HG03060 (cell line): ENCODE measurements at regions not wholly inside any gene's neighbourhood (a gene's known extent, or its start where the extent isn't known, plus 50 kb on each side); places are given as distances from the start of the nearest gene placed in this dataset.
"Not testable (repeated sequence)": the region's sequence is repeated elsewhere in the genome, so short reads cannot be mapped to it uniquely, and the experiment has no call there.

Experiments
- ATAC-seq: cut with Tn5 transposase; IDR thresholded peaks from one replicate; pipeline ENCODE4 v1.9.1; 2021; ENCODE audit warnings: low read depth, moderate number of reproducible peaks; ENCODE audit not compliant: unreplicated experiment

DNA sequence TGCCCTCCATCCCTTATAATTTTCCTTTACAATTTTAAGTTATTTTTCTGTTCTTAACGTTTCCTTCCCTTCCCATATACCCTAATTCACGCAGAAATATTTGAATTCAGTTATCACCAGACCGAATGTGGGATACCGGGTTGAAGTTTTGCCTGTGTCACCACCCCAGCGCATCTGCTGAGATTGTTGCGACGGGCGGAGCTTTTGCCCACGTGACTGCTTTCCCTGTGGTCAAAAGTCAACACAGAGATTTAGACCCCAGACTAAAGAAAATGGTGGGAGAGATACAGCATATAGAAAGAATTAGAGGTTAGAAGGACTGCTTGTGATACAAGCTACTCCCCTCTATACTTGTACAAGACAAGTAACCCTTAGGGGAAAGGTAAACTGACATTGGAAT is 326.4 kb upstream of the CTNND2 start:
- ATAC-seq, result no peak

DNA sequence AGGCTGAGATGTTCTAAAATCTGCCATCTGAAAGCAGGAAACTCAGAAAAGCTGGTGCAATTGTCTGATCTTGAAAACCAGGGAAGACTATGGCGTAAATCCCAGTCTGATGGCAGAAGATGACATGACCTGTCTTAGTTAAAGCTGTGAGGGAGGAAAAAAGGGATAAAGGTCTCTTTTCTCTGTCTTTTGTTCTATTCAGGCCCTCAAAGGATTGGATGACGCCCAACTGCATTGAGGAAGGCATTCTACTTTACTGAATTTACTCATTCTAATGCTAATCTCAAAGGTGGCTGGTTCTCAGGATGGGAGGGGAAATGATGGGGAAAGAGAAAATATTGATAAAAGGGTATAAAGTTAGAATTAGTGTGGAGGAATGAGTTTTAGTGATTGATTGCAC is 312.8 kb upstream of the CTNND2 start:
- ATAC-seq, result no peak

DNA sequence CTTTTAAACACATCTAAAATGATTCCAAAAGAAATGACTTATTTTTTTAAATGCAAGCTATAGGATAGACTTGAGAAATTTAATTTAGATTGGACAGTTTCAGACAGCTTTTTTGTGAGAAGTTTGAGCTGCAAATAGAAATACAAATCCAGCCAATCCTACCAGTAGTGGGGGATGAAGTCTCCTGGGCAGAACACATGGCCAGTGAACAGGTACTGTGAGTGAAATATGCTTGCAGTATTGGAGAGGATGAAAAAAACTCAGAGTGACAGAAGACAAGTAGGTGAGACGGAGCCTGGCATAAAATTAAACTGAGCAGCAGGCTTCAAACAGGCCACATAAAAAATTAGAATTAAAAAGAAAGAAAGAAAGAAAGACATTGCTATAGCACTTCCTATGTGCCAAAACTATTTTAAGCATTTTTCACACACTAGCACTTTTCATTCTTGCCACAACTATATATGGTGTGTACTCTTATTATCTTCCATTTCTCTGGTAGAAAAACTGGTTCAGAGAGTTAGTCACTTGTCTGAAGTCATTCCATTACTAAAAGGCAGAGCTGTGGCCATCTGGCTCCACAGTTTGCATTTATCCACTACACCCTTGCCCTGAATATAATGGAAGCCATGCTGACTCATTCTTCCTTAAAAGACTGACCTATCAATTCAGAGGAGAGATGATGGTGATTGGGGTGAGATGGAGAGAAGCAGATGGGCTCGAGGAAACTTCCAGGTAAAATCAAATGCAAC is 310.2 kb upstream of the CTNND2 start:
- ATAC-seq, result no peak

DNA sequence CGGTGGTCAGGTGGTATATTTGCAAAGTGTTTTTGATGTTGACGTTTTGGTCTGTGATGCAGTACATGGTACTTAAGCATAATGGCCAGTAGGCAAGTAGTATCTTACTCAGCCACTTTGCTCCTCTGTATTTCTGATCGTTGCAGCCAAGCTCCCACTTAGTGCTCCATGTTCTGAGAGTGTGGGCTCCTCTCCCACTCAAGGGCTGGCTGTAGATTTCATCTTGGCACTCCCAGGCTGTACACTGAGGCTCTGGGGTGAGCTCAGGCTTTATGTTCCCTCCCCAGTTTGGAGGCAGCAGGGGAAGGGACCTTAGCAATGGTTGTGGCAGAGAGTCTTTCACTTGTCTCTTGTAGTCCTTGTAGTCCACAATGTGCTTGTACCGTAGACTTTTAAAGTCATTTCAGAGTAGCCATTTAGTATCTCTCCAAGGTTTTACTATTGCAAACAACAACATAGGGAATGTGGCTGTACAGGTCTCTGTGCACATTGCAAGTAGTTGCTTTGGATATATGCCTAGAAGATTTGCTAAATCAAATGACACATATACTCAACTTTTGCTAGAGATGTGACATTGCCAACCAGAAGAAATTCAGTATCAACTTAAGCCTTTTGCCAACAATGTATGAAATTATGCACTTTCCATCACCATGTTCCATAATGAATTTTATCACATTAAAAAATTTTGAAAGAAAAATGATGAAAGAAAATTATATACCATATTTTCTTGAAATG is 304.3 kb upstream of the CTNND2 start:
- no peak for ATAC-seq

DNA sequence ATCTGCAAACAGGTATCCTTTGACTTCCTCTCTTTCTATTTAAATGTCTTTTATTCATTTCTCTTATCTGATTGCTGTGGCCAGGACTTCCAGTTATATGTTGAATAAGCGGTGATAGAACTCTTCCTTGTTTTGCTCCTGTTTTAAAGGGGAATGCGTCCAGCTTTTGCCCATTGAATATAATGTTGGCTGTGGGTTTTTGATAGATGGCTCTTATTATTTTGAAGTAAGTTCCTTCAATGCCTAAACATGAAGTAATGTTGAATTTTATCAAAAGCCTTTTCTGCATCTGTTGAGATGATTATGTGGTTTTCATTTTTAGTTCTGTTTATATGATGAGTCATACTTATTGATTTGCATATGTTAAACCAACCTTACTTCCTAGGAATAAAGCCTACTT is 300.5 kb upstream of the CTNND2 start:
- ATAC-seq, result no peak

DNA sequence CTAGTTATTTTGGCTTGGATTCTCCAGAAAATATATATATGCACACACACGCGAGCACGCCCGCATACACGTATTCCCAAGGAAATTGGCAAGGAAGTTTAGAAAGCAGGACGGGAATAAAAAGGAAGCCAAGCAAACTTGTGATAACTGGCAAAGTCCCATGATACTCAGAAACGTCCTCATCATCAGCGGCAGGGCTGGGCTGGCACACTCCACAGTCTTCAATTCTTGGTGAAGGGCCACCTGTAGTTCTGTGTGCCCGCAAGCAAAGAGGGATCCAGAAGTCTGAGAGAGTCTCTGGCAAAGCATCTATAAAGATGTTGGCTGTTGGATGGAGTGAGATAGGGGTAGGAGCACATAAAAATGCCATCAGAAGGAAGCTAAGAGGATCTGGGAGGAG is 289.3 kb upstream of the CTNND2 start:
- ATAC-seq, result no peak

DNA sequence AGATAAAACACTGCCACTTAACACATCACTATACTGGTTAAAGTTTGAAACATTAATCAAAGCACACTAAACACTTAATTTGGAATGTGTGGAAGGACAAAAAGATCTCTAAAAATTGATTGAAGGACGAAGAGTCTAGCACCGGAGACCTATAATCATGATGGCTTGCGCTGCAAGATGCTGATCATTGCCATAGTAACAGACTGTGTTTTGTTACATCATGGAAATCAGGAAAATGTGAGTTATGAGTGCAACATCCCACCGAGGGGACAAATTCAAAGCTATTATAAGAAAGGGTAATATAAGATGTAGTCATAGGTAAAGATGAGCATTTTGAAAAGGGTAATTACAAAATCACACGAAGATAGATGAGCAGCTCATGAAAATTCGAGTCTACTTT is 278.8 kb upstream of the CTNND2 start:
- no peak for ATAC-seq

DNA sequence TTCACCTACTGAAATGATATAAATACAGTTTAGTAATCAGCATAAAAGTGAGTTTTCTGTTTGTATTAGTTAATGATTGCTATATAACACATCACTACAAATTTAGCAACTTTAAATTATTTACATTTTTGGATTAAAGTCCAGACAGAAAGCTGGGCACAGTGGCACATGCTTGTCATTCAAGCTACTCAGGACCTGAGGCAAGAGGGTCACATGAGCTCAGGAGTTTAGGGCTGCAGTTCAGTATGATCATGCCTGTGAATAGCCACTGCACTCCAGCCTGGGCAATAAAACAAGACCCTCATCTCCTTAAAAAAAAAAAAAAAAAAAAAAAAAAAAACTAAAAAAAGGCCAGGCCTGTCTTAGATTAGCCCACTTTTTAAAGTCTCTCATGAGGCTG is 273.6 kb upstream of the CTNND2 start:
- no peak for ATAC-seq

DNA sequence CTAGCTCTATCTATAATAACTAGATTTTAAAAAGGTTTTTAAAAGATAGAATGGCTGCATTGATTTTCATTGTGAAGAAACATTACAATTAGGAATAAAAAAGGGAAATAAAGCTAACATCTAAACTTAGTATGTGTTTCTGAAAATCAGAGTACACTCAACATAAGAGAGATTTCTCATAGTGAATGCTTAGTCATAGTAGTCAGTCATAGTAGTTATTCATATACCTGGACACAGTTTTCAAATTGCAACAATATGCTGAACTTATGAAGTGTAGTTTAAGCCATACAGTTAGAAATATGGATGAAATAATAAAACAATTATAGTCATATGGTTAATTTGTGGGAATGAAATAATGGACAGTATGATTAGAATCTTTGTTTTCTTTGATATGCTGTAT is 273.0 kb upstream of the CTNND2 start:
- ATAC-seq, result no peak

DNA sequence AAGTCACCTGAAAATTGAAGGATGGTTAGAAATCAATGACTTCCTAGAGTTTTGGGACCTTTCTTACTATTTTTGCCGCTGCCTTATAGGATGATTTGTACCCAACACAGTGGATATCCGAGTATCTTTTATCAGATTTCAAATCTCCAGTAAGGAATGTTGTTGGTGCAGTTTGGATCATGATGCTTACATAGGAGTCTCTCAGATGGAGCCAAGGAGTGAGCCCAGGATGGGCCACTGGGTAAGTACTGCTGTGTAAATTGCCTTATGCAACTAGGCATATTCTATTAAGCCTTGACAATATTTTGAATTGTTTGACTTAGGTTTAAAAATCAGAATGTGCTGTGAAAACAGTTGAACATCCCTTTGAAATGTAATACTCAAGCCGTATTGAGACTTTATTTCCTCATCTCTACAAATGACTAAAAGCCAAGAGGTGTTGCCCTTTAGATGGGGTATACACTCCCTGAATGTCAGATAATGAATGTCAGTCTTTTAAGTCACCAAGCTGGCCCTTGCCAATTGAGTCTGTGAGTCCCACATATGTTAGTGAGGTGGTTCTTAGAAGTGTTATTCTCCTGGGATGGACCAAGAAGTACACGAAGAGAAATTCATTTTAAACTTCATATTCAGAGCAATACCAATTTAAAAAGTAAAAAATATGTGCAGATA is 271.8 kb upstream of the CTNND2 start:
- ATAC-seq, result no peak

DNA sequence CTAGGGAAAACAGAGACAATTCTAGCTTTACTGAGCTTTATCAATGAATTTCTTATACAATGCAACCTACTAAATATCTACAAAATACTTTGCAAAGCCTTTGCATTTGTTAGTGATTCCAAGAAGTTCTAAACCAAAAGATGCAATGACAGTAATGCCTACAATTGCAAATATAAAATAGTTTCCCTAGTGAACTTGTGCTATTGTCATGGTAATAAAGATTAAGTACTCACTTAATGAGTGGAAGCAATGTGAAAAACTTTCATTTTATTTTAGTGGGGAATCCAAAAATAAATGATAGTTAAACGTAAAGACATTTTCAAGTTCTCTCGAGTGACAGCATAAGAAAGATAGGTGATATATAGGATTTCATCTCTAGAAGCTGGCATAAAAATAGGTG is 270.5 kb upstream of the CTNND2 start:
- ATAC-seq, result no peak

DNA sequence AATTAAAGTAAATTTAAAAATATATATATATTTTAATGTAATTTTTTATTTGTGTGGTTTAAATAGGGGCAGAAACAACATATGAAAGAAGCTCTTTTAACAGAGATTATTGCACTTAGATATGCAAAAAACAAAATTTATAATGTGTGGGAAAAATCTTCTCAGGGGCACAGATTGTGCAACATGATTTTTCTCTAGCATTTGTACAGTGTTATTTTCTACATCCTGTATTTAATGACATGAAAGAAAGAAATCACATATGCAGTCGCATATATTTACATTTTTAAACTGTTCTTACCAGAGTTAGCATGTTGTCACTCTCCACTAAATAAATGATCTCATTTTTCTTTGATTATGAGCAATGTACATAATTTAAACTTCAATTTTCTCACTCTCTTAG is 265.3 kb upstream of the CTNND2 start:
- ATAC-seq, result no peak

DNA sequence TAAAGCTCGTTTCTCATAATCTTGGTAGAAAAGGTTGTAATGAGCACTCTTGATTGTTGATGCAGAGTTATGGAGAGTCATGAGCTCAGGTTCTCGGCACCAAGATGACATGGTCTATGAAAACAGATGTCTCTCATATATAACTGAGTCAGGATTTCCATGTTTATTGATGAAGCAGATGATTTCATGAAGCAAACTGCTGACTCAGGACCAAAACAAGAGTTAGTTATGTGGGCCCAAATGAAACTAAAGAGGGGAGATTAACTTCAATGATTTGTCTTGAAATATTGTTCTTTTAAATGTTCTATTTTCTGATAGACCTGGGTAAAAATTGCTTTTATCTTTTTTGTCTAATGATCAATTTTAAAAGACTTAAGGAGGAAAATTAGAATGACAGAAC is 258.6 kb upstream of the CTNND2 start:
- ATAC-seq, result no peak

DNA sequence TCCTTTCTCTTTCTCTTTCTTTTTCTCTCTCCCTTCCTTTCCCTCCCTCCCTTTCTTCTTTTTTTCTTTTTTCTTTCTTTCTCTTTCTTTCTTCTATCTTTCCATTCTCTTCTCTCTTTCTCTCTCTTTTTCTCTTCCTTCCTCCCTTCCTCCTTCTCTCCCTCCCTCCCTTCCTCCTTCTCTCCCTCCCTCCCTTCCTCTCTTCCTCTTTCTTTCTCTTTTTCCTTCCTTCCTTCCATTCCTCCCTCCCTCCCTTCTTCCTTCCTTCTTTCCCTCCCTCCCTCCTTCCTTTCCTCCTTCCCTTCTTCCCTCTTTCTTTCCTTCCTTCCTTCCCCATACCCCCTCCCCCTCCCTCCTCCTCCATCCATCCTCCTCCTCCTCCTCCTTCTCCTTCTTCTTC is 243.3 kb upstream of the CTNND2 start:
- ATAC-seq, result no peak

DNA sequence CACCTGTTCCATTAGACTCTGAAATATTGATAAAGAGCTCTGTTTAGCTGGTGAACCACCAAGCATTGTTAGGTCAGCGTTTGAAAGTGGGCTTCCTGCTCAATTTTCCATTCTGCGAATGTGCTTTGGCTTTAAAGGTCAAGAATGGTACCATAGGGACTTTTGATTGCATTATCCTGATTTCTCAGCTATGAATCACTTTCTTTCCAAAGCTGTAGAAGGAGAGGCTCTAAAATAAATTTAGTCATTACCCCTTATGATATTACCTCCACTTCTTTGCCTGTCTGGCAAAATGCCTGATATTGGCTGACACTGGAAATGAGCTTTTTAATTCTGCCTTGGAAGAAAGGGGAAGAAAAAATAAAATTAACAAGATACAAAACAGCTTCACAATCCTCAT is 237.2 kb upstream of the CTNND2 start:
- ATAC-seq, result no peak

DNA sequence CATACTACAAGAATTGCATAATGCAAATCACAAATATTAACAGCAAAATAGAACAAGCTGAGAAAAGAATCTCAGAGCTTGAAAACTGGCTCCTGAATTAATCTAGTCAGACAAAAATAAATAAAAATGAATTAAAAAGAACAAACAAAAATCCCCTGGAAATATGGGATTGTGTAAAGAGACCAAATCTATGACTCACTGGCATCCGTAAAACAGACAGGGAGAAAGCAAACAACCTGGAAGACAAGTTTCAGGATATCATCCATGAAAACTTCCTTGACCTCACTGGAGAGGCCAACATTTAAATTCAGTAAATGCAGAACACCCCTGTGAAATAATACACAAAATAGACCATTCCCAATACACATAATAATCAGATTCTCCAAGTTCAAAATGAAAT is 229.3 kb upstream of the CTNND2 start:
- no peak for ATAC-seq

DNA sequence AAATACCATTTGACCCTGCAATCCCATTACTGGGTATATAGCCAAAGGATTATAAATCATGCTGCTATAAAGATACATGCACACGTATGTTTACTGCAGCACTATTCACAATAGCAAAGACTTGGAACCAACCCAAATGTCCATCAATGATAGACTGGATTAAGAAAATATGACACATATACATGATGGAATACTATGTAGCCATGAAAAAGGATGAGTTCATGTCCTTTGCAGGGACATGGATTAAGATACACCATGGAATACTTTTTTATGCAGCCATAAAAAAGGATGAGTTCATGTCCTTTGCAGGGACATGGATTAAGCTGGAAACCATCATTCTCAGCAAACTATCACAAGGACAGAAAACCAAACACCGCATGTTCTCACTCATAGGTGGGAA is 226.8 kb upstream of the CTNND2 start:
- not testable (repeated sequence) for ATAC-seq

DNA sequence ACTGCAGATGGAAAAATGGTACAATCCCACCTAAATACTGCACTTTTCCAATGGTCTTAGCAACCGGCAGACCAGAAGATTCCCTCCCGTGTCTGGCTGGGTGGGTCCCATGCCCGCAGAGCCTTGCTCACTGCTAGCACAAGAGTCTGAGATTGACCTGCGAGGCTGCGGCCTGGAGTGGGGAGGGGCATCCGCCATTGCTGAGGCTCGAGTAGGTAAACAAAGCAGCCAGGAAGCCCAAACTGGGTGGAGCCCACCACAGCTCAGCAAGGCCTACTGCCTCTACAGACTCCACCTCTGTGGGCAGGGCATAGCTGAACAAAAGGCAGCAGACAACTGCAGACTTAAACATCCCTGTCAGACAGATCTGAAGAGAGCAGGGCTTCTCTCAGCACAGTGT is 221.6 kb upstream of the CTNND2 start:
- no peak for ATAC-seq

DNA sequence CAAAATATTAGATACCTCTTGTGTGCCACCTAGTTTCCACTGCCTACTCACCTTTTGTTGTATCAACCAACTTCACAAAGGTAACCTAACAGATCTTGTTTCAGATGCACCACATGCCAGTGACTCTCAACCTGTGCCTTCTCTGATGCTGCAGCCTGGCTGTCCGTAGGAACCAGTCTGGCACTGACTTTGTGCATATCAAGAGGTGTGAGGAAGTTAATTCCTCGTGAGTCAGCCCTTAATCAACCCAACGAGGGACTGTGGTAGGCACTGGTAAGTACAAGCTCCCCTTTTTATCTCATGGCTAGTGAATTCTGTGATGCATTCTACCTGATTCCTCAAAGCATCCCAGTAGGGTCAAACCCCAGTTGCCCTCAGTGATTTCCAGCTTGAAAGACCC is 215.4 kb upstream of the CTNND2 start:
- no peak for ATAC-seq

DNA sequence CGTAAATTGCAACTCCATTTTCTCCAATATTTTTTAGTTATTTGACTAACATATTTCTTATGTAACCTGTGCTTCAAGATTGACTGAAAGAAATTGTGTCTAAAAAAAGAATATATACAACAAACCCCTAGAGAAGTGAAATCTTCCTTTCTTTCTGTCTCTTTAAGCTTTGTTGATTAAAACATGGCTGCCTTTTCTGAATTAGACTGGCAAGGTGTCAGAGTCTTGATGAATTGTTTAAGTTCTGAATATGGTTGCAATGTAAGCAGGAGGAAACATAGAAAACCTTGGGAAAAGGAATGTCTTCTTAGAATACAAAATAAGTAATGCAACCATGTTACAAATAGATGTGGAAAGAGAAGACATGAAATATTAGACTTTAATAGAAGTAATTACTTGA is 209.8 kb upstream of the CTNND2 start:
- ATAC-seq, result no peak

DNA sequence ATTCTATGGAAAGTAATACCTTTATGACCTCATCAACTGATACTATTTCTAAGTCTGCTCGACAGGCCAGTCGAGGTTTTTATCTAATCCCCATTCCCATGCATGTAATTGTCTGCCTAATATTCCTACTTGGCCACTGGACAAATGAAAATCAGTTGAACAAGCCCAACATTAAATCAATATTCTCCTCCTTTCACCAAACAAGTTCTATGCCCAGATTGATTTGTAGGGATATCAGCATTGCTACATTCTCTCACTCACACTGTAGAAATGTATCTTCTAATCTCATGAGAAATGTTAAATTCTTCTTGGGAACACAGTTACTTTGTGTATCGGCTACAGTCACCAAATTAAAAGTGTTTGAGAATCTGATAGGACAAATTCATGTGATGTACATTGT is 208.8 kb upstream of the CTNND2 start:
- ATAC-seq, result no peak

DNA sequence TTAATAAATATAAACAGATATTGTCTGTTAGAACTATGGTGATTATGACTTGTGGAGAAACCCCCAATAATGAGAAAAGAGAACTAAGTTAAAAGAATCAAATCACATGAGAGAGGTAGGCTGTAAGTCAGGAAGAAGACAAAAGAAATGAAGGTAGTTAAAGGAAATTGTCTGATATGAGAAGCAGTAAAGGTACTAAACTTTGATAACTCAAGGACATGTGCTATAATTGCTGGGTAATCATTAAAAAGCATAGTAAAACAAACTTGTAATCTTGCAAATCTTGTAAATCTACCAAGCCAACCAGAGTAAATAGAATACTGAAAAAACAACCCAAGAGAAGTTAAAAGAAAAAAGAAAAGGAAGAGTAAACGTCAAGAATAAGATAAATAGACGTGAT is 207.0 kb upstream of the CTNND2 start:
- no peak for ATAC-seq
